Head of caudate nucleus (tissue), 42 donors: ENCODE measurements at regions not wholly inside any gene's neighbourhood (a gene's known extent, or its start where the extent isn't known, plus 50 kb on each side); places are given as distances from the start of the nearest gene placed in this dataset.
A peak's percentile ranks its signal among the peaks of the same experiment; 100 is the strongest.
"Not testable (repeated sequence)": the region's sequence is repeated elsewhere in the genome, so short reads cannot be mapped to it uniquely, and the experiment has no call there.

Source experiments
- DNase-seq, 42 donors: peaks; one replicate each; pipeline versions ENCODE4 v3.0.0 to v3.0.0-alpha.2; 2020 to 2021; ENCODE audit warnings: mixed read lengths in 7 of 42
- intact Hi-C: fragments of 100-400 bp; cut with DNase I; formaldehyde crosslinking; loops from one replicate; pipeline ENCODE4 v1.15.0; 2022

DNA sequence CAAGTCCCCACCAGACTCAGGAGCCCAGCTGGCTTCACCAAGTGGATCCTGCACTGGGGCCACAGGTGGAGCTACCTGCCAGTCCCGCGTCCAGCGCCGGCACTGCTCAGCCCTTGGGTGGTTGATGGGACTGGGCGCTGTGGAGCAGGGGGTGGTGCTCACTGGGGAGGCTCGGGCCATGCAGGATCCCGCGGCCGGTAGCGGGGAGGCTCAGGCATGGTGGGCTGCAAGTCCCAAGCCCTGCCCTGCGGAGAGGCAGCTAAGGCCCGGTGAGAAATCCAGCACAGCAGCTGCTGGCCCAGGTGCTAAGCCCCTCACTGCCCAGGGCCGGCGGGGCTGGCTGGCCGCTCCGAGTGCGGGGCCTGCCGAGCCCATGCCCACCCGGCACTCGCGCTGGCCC is 143.1 kb upstream of the ALDH3B2 start:
- intact Hi-C loops, DNase-seq: not testable (repeated sequence)

DNA sequence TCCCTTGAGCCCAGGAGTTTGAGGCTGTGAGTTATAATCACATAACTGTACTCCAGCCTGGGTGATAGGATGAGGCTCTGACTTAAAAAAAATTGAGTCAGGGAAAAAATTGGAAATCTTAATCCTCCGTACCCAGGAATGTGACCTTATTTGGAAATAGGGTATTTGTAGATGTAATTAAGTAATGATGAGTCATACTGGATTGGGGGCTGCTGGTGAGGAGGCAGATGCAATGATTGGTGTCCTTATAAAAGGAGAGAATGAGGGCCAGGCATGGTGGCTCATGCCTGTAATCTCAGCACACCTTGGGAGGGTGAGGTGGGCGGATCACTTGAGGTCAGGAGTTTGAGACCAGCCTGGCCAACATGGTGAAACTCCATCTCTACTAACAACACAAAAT is 134.9 kb upstream of the ALDH3B2 start:
- intact Hi-C loops = not testable (repeated sequence)
- peak in 11 of 42 donors; percentile 5 to 64 (median 33) for DNase-seq

DNA sequence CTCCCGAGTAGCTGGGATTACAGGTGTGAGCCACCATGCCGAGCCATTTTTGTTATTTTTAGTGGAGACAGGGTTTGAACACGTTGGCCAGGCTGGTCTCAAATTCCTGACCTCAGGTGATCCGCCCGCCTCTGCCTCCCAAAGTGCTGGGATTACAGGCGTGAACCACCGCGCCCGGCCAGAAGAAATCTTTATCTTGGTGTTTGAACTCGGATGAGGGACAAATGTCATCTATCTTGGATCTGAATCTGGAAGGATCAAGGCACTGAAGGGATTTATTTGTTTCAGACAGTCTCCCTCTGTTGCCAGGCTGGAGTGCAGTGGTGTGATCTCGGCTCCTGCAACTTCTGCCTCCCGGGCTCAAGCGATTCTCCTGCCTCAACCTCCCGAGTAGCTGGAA is 133.5 kb upstream of the ALDH3B2 start:
- DNase-seq, intact Hi-C loops: not testable (repeated sequence)

DNA sequence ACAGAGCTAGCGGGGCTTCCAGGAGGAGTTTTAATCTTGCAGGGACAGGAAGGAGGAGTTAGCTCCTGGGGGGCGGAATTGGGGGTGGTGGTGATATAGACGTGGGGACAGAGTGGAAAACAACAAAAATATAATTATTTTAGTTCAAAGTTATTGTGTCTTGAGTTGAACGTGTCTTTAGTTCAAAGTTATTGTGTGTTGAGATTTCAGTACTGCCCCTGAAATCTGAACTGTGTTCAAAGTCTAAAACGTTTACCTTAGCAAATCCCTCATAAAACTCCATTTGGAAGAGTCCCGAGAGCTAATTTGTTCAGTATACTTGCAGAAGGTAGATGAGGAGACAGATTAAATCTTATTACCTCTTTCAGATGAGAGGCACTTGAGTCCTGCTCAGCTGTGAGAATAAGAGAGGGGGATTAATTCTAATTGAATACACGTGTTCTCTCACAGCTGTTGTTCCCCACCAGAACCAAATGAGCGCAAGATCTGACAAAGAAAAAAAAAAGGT is 132.4 kb upstream of the ALDH3B2 start:
- peak in 4 of 42 donors; percentile 6 to 23 (median 16) for DNase-seq
- intact Hi-C loops = not testable (repeated sequence)

GRCh38 chr11:67806183-67806582 is 131.8 kb upstream of the ALDH3B2 start:
- intact Hi-C loops = not testable (repeated sequence)
- peak in 16 of 42 donors; percentile 7 to 53 (median 36) for DNase-seq

GRCh38 chr11:67805253-67806126 is 131.1 kb upstream of the ALDH3B2 start:
- intact Hi-C loops = not testable (repeated sequence)
- peak; percentile 96 to 100 (median 99) for DNase-seq

DNA sequence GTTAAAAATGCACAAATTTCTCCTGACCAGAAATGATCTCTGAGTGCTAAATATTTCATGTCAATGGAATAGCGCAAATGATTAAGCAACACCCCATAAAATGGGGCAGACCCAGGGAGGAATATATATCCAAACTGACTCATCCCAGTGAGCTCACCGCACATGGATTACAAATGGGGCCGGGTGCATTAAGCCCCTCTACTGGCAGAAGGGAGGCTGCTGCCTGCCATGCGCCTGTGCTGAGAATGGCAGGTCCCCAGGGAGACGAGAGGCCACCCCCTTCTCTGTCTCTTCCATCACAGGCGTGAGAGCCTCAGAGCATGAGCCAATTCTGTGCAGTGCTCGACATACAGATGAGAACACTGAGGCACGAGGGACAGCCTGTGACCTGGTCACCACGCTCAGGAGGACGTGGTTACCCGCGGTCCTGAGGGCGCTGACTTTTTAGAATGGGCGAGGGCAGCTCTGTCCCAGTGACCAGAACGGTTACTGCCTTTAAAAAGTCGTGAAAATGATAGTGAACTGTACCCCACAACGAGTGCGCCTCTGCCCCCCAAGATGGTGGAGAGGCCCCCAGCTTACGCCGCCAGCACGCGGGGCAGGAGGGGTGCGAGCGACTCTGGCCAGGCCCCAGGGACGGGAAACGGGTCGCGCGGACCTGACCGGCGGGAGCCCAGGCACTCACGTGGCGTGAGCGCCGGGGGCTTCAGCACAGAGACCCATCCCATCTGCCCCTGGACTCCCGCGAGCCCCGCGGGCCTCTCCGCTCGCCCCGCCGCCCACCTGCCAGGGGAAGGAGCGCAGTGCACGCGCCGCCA is 130.2 kb upstream of the ALDH3B2 start:
- DNase-seq = peak in 39 of 42 donors; percentile 16 to 87 (median 56)
- intact Hi-C loops = not testable (repeated sequence)

DNA sequence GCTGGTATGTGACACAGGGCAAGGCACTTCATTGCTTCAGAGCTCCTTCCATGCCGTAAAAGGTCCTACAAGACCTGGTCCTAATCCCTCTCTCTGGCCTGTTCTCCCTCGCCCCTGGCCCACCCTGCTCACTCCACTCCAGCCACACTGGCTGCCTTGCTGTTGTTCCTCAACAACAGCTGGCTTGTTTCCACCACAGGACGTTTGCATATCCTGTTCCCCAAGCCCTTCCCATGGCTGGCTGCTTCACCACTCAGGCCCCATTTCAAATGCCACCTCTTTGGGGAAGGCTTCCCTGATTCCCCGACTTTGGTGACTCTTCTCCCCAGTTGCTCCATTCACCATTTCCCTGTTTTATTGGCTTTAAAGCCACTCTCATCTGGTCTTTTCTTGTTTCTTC is 129.1 kb upstream of the ALDH3B2 start:
- intact Hi-C loops, DNase-seq: not testable (repeated sequence)

- intact Hi-C loops = not testable (repeated sequence)
- DNase-seq = peak in 3 of 42 donors; percentile 11 to 21 (median 14)
These were observed 128.6 kb upstream of the ALDH3B2 start for GRCh38 chr11:67803055-67803454.

- DNase-seq = peak in 34 of 42 donors; percentile 17 to 77 (median 51)
- intact Hi-C loops = not testable (repeated sequence)
These were observed 128.2 kb upstream of the ALDH3B2 start for GRCh38 chr11:67802623-67803022.

GRCh38 chr11:67801397-67801796 is 127.0 kb upstream of the ALDH3B2 start:
- intact Hi-C loops, DNase-seq: not testable (repeated sequence)

- DNase-seq, intact Hi-C loops: not testable (repeated sequence)
These were observed 126.2 kb upstream of the ALDH3B2 start for GRCh38 chr11:67800591-67800990.

- DNase-seq = peak in 8 of 42 donors; percentile 5 to 47 (median 36)
- intact Hi-C loops = not testable (repeated sequence)
These were observed 125.4 kb upstream of the ALDH3B2 start for GRCh38 chr11:67799808-67800207.

- intact Hi-C loops, DNase-seq: not testable (repeated sequence)
These were observed 123.5 kb upstream of the ALDH3B2 start for GRCh38 chr11:67797726-67798521.

DNA sequence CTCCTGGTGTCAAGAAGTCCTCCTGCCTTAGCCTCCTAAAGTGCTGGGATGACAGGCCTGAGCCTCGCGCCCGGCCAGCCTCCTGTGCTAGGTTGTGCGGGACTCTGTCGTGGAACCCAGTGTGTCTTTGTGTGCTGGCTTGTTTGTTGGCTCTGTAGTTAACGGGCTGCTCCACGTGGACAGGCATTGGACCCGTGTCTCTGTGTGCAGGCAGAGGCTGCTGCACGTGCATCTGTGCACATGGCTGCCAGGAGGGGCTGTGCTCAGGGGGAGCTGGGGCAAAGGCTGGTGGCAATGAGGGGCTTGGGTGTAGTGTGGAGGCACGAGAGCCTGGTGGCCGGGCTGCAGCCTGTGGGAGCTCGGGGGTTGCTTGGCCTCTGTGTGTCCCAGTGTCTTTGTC is 121.3 kb upstream of the ALDH3B2 start:
- intact Hi-C loops = no loop called here

DNA sequence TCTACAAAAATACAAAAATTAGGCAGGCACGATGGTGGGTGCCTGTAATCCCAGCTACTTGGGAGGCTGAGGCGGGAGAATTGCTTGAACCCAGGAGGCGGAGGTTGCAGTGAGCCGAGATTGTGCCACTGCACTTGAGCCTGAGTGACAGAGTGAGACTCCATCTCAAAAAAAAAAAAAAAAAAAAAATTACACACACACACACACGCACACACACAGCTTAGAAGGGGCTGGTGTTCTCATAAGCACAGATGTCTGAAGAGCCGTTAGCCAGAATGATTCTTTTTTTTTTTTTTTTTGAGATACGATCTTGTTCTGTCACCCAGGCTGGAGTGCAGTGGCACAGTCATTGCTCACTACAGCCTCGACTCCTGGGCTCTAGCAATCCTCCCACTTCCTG is 119.3 kb upstream of the ALDH3B2 start:
- intact Hi-C loops = not testable (repeated sequence)

More for the DNA sequence above, 121.3 kb upstream of the ALDH3B2 start:
- no peak for DNase-seq

GRCh38 chr11:67792273-67792990 is 118.0 kb upstream of the ALDH3B2 start:
- intact Hi-C loops = not testable (repeated sequence)

More for the DNA sequence above, 119.3 kb upstream of the ALDH3B2 start:
- DNase-seq = not testable (repeated sequence)

GRCh38 chr11:67791598-67792170 is 117.3 kb upstream of the ALDH3B2 start:
- intact Hi-C loops, DNase-seq: not testable (repeated sequence)

More at GRCh38 chr11:67792273-67792990, 118.0 kb upstream of the ALDH3B2 start:
- DNase-seq = peak in 41 of 42 donors; percentile 30 to 84 (median 65)
